ENCODE measurements at regions not wholly inside any gene's neighbourhood (a gene's known extent, or its start where the extent isn't known, plus 50 kb on each side); places are given as distances from the start of the nearest gene placed in this dataset.

- Histone ChIP-seq H3K36me3 (ENCODE audit: control insufficient read depth in 4 of 4, insufficient read depth in 3 of 4, low read depth in 1 of 4, low read length in 3 of 4) (no peaks in the 10 kb centered on the region), H3K9ac (ENCODE audit: low read depth in 1 of 2, low read length in 2 of 2) (no peak overlapping the region), H3K4me3 (ENCODE audit: low read depth in 1 of 3, low read length in 3 of 3) (no peak overlapping the region), H3K27ac (ENCODE audit: low read depth in 1 of 2, low read length in 2 of 2) (no peak overlapping the region), H3K9me3 (ENCODE audit: control insufficient read depth in 4 of 4, low read length in 3 of 4) (no peaks in the 10 kb centered on the region), H3K4me1 (ENCODE audit: control insufficient read depth in 4 of 4, insufficient read depth in 4 of 4, low read length in 3 of 4) (no peaks in the 10 kb centered on the region), H3K27me3 (ENCODE audit: control insufficient read depth in 4 of 4, insufficient read depth in 4 of 4, low read length in 3 of 4) (peaks cover 0 to 6% (median 0%) of the 10 kb centered on the region in 4 donors)
- no peak for TF ChIP-seq MAX (IDR thresholded peaks at IDR 0.05)
- no peak for TF ChIP-seq NR2F2 (IDR thresholded peaks at IDR 0.05)
- no peak for TF ChIP-seq RAD21 (IDR thresholded peaks at IDR 0.05)
- no peak for TF ChIP-seq JUND (IDR thresholded peaks at IDR 0.05)
- TF ChIP-seq ATF3 (IDR thresholded peaks at IDR 0.05): no peak
- TF ChIP-seq FOXA1 (IDR thresholded peaks at IDR 0.05): no peak
- TF ChIP-seq YY1 (IDR thresholded peaks at IDR 0.05): no peak
- TF ChIP-seq HNF4A (conservative IDR thresholded peaks at IDR 0.05): no peak
- no peak for TF ChIP-seq GABPA (IDR thresholded peaks at IDR 0.05 in 1 of 2, conservative IDR thresholded peaks at IDR 0.05 in 1 of 2)
- no peak for TF ChIP-seq ZBTB33 (IDR thresholded peaks at IDR 0.05)
- TF ChIP-seq SP1 (IDR thresholded peaks at IDR 0.05): no peak
- TF ChIP-seq TAF1 (conservative IDR thresholded peaks at IDR 0.05): no peak
- no peak for TF ChIP-seq FOXA2 (IDR thresholded peaks at IDR 0.05)
- TF ChIP-seq HNF4G (IDR thresholded peaks at IDR 0.05): no peak
- TF ChIP-seq RXRA (IDR thresholded peaks at IDR 0.05): no peak
- TF ChIP-seq EGR1 (IDR thresholded peaks at IDR 0.05; ENCODE audit: low read depth in 2 of 2): no peak
- TF ChIP-seq CTCF (IDR thresholded peaks at IDR 0.05; ENCODE audit: low read depth, low read length, missing input control): no peak
- TF ChIP-seq REST (IDR thresholded peaks at IDR 0.05): no peak
- DNase-seq (ENCODE audit: low spot score): no peak
- WGBS: 96% methylated on average over 2 of the region's 2 CpGs
Measured at GRCh38 chr10:43881657-43882056, 233.0 kb upstream of the ZNF32 start.

Measured in liver (tissue), 8 donors.